H9 (cell line): ENCODE measurements at regions not wholly inside any gene's neighbourhood (a gene's known extent, or its start where the extent isn't known, plus 50 kb on each side); places are given as distances from the start of the nearest gene placed in this dataset.

Experiments used
- DNase-seq: peaks from one replicate; pipeline ENCODE4 v3.0.0-alpha.2; 2017
- H2AFZ ChIP-seq: one replicate; pipeline ENCODE4 v1.6.1; 2013; ENCODE audit warnings: mild to moderate bottlenecking, low read length, control low read depth, moderate library complexity
- H2AK5ac ChIP-seq: 2 replicates; pipeline ENCODE4 v1.6.1; 2013; ENCODE audit warnings: low read length, control low read depth, mixed read lengths; ENCODE audit not compliant: insufficient read length
- H2BK120ac ChIP-seq: one replicate; pipeline ENCODE4 v1.6.1; 2013; ENCODE audit warnings: low read depth, mild to moderate bottlenecking, low read length, control low read depth, inconsistent platforms; ENCODE audit not compliant: poor library complexity, severe bottlenecking
- H2BK12ac ChIP-seq: 2 replicates; pipeline ENCODE4 v1.6.1; 2013; ENCODE audit warnings: low read length, control low read depth, mixed read lengths, low read depth; ENCODE audit not compliant: insufficient read length
- H2BK15ac ChIP-seq: 2 replicates; pipeline ENCODE4 v1.6.1; 2013; ENCODE audit warnings: low read depth, low read length, control low read depth
- H2BK20ac ChIP-seq: one replicate; pipeline ENCODE4 v1.6.1; 2013; ENCODE audit warnings: low read depth, mild to moderate bottlenecking, low read length, control low read depth, inconsistent platforms; ENCODE audit not compliant: poor library complexity, severe bottlenecking
- H2BK5ac ChIP-seq: 2 replicates; pipeline ENCODE4 v1.6.1; 2013; ENCODE audit warnings: low read length, control low read depth, mixed read lengths; ENCODE audit not compliant: insufficient read length
- H3K14ac ChIP-seq: 2 replicates; pipeline ENCODE4 v1.6.1; 2013; ENCODE audit warnings: low read length, control low read depth; ENCODE audit not compliant: insufficient read depth
- H3K18ac ChIP-seq: 2 replicates; pipeline ENCODE4 v1.6.1; 2013; ENCODE audit warnings: low read depth, mild to moderate bottlenecking, mixed read lengths, low read length, control low read depth; ENCODE audit not compliant: insufficient read length
- H3K23ac ChIP-seq: 2 replicates; pipeline ENCODE4 v1.6.1; 2013; ENCODE audit warnings: low read length, control low read depth, mixed read lengths, low read depth; ENCODE audit not compliant: insufficient read length
- H3K23me2 ChIP-seq: 2 replicates; pipeline ENCODE4 v1.6.1; 2013; ENCODE audit warnings: low read depth, mild to moderate bottlenecking, mixed read lengths, low read length, control low read depth; ENCODE audit not compliant: insufficient read length, poor library complexity, severe bottlenecking
- H3K27ac ChIP-seq: 2 replicates; pipeline ENCODE4 v1.5.1; 2013; ENCODE audit warnings: low read length, control low read depth, mixed read lengths, low read depth; ENCODE audit not compliant: insufficient read length
- H3K27me3 ChIP-seq: 2 replicates; pipeline ENCODE4 v1.6.1; 2013; ENCODE audit warnings: low read length, control low read depth, inconsistent platforms; ENCODE audit not compliant: insufficient read depth
- H3K4ac ChIP-seq: 2 replicates; pipeline ENCODE4 v1.6.1; 2013; ENCODE audit warnings: low read depth, mild to moderate bottlenecking, control low read depth, inconsistent platforms, low read length, moderate library complexity
- H3K4me1 ChIP-seq: 2 replicates; pipeline ENCODE4 v1.6.1; 2013; ENCODE audit warnings: low read length, control low read depth, inconsistent platforms; ENCODE audit not compliant: insufficient read depth
- H3K4me2 ChIP-seq: 2 replicates; pipeline ENCODE4 v1.6.1; 2013; ENCODE audit warnings: low read length, control low read depth, mixed read lengths; ENCODE audit not compliant: insufficient read length, insufficient read depth
- H3K56ac ChIP-seq: 2 replicates; pipeline ENCODE4 v1.6.1; 2013; ENCODE audit warnings: low read depth, mild to moderate bottlenecking, mixed read lengths, low read length, control low read depth; ENCODE audit not compliant: insufficient read length
- H3K79me1 ChIP-seq: 2 replicates; pipeline ENCODE4 v1.6.1; 2013; ENCODE audit warnings: low read depth, mild to moderate bottlenecking, moderate library complexity, low read length, control low read depth, inconsistent platforms; ENCODE audit not compliant: insufficient read depth, poor library complexity, severe bottlenecking
- H3K79me2 ChIP-seq: 2 replicates; pipeline ENCODE4 v1.6.1; 2013; ENCODE audit warnings: low read length, control low read depth, inconsistent platforms; ENCODE audit not compliant: insufficient read depth
- H3K9ac ChIP-seq: 2 replicates; pipeline ENCODE4 v1.6.1; 2013; ENCODE audit warnings: low read length, control low read depth, mixed read lengths; ENCODE audit not compliant: insufficient read length; ENCODE audit errors: extremely low read depth
- H3K9me3 ChIP-seq: one replicate; pipeline ENCODE4 v1.6.1; 2013; ENCODE audit warnings: low read depth, low read length, inconsistent platforms; ENCODE audit not compliant: control insufficient read depth
- H3T11ph ChIP-seq: one replicate; pipeline ENCODE4 v1.6.1; 2013; ENCODE audit warnings: mild to moderate bottlenecking, low read length, control low read depth, inconsistent platforms
- H4K20me1 ChIP-seq: one replicate; pipeline ENCODE4 v1.6.1; 2013; ENCODE audit not compliant: control insufficient read depth, insufficient read length, insufficient read depth
- H4K5ac ChIP-seq: 2 replicates; pipeline ENCODE4 v1.6.1; 2013; ENCODE audit warnings: low read depth, mild to moderate bottlenecking, mixed read lengths, low read length, control low read depth; ENCODE audit not compliant: insufficient read length
- H4K8ac ChIP-seq: replicated peaks from 2 replicates; pipeline ENCODE4 v1.6.1; 2013; ENCODE audit warnings: low read length, control low read depth, mixed read lengths, low read depth; ENCODE audit not compliant: insufficient read length
- H4K91ac ChIP-seq: 2 replicates; pipeline ENCODE4 v1.6.1; 2013; ENCODE audit warnings: low read depth, mild to moderate bottlenecking, moderate library complexity, mixed read lengths, low read length, control low read depth; ENCODE audit not compliant: insufficient read length
- H3K27ac Mint-ChIP-seq, 3 experiments: 2 replicates in 2 of 3; 3 replicates in 1 of 3; pipeline ENCODE4 v1.8.0; 2020 to 2021; ENCODE audit warnings: mixed read lengths in 3 of 3, mild to moderate bottlenecking in 1 of 3, moderate library complexity in 1 of 3
- H3K27me3 Mint-ChIP-seq: 2 replicates; pipeline ENCODE4 v1.8.0; 2021; ENCODE audit warnings: low read depth, mild to moderate bottlenecking, moderate library complexity, mixed read lengths
- H3K36me3 Mint-ChIP-seq, 3 experiments: 2 replicates in 2 of 3; 3 replicates in 1 of 3; pipeline ENCODE4 v1.8.0; 2020 to 2021; ENCODE audit warnings: low read depth in 3 of 3, mixed read lengths in 3 of 3; ENCODE audit not compliant: insufficient read depth in 1 of 3
- H3K4me1 Mint-ChIP-seq, 2 experiments: 2 replicates each; pipeline ENCODE4 v1.8.0; 2020; ENCODE audit warnings: mixed read lengths in 2 of 2
- H3K4me3 Mint-ChIP-seq, 2 experiments: 2 replicates in 1 of 2; 3 replicates in 1 of 2; pipeline ENCODE4 v1.8.0; 2020 to 2021; ENCODE audit warnings: mild to moderate bottlenecking in 2 of 2, mixed read lengths in 2 of 2, moderate library complexity in 1 of 2
- H3K9me3 Mint-ChIP-seq, 2 experiments: 2 replicates in 1 of 2; 3 replicates in 1 of 2; pipeline ENCODE4 v1.8.0; 2020; ENCODE audit warnings: mild to moderate bottlenecking in 2 of 2, mixed read lengths in 2 of 2, moderate library complexity in 1 of 2
- CTCF ChIP-seq: fragments of 200-600 bp; sonication (generic); conservative IDR thresholded peaks from 3 replicates; pipeline ENCODE4 v1.8.0; 2021; ENCODE audit warnings: antibody characterized with exemption, mild to moderate bottlenecking
- WGBS: extraction: QIAGEN DNeasy Blood & Tissue Kit; methylation state at CpG from one replicate; pipeline ENCODE4 v1.1.7; 2013; ENCODE audit warnings: missing lambda C conversion rate, low lambda C conversion rate, mixed read lengths; ENCODE audit not compliant: insufficient read length; ENCODE audit errors: extremely low coverage; 5-methylcytosine and 5-hydroxymethylcytosine counted together

GRCh38 chr11:116240710-116241109 lies 532.1 kb downstream of the BUD13 start:
- no peak for DNase-seq

More at GRCh38 chr11:116240710-116241109, 532.1 kb downstream of the BUD13 start:
- no peak overlapping the region for H2AFZ ChIP-seq
- H3K27me3 ChIP-seq: no peaks in the 10 kb centered on the region
- no peak overlapping the region for H3T11ph ChIP-seq
- no peaks in the 10 kb centered on the region; the same call in 1 of the 2 replicates for H3K4me1 ChIP-seq
- no peaks in the 10 kb centered on the region for H4K20me1 ChIP-seq
- Mint-ChIP-seq H3K4me1 (peaks cover 10% of the 10 kb centered on the region in 2 experiments), H3K9me3 (no peaks in the 10 kb centered on the region), H3K27ac (no peak overlapping the region), H3K4me3 (no peak overlapping the region), H3K27me3 (peaks cover 7% of the 10 kb centered on the region), H3K36me3 (no peaks in the 10 kb centered on the region)
- H4K5ac ChIP-seq: no peak overlapping the region
- no peak overlapping the region for H2BK20ac ChIP-seq
- H3K56ac ChIP-seq: no peak overlapping the region
- H3K27ac ChIP-seq: no peak overlapping the region
- H3K4ac ChIP-seq: no peak overlapping the region
- H2BK5ac ChIP-seq: no peak overlapping the region
- H3K18ac ChIP-seq: no peak overlapping the region
- WGBS: no CpG with 5 or more reads among the region's 4 CpGs
- no peak overlapping the region for H2BK120ac ChIP-seq
- no peak overlapping the region for H3K23ac ChIP-seq
- no peaks in the 10 kb centered on the region for H3K79me2 ChIP-seq
- H4K91ac ChIP-seq: no peak overlapping the region
- no peaks in the 10 kb centered on the region for H3K79me1 ChIP-seq
- no peak for TF ChIP-seq CTCF
- H3K14ac ChIP-seq: no peak overlapping the region
- H2BK15ac ChIP-seq: no peak overlapping the region
- no peaks in the 10 kb centered on the region for H3K23me2 ChIP-seq
- H2BK12ac ChIP-seq: no peak overlapping the region
- H2AK5ac ChIP-seq: no peak overlapping the region
- no peaks in the 10 kb centered on the region for H3K9me3 ChIP-seq
- no peak overlapping the region for H4K8ac ChIP-seq
- no peak overlapping the region for H3K9ac ChIP-seq
- H3K4me2 ChIP-seq: no peak overlapping the region
